Endothelial cell (in vitro differentiated cells): ENCODE measurements at regions not wholly inside any gene's neighbourhood (a gene's known extent, or its start where the extent isn't known, plus 50 kb on each side); places are given as distances from the start of the nearest gene placed in this dataset.

ENCODE experiments used
- DNase-seq: peaks from one replicate; pipeline ENCODE4 v3.0.0; 2021; ENCODE audit warnings: low spot score
- H3K27ac Mint-ChIP-seq: one replicate; pipeline ENCODE4 v1.8.0; 2021; ENCODE audit warnings: mixed read lengths, inconsistent platforms; ENCODE audit not compliant: unreplicated experiment
- H3K27me3 Mint-ChIP-seq: one replicate; pipeline ENCODE4 v1.8.0; 2021; ENCODE audit warnings: mild to moderate bottlenecking, moderate library complexity, mixed read lengths, inconsistent platforms; ENCODE audit not compliant: unreplicated experiment
- H3K36me3 Mint-ChIP-seq: one replicate; pipeline ENCODE4 v1.8.0; 2021; ENCODE audit warnings: mild to moderate bottlenecking, low read depth, mixed read lengths, inconsistent platforms; ENCODE audit not compliant: unreplicated experiment
- H3K4me1 Mint-ChIP-seq: one replicate; pipeline ENCODE4 v1.8.0; 2021; ENCODE audit warnings: mild to moderate bottlenecking, mixed read lengths, inconsistent platforms; ENCODE audit not compliant: unreplicated experiment
- H3K4me3 Mint-ChIP-seq: one replicate; pipeline ENCODE4 v1.8.0; 2021; ENCODE audit warnings: mild to moderate bottlenecking, mixed read lengths, inconsistent platforms; ENCODE audit not compliant: unreplicated experiment
- H3K9me3 Mint-ChIP-seq: one replicate; pipeline ENCODE4 v1.8.0; 2021; ENCODE audit warnings: mixed read lengths, inconsistent platforms; ENCODE audit not compliant: unreplicated experiment
- CTCF ChIP-seq: fragments of 200-600 bp; sonication (generic); IDR thresholded peaks from one replicate; pipeline ENCODE4 v1.5.0; 2021; ENCODE audit warnings: antibody characterized with exemption; ENCODE audit not compliant: unreplicated experiment

DNA sequence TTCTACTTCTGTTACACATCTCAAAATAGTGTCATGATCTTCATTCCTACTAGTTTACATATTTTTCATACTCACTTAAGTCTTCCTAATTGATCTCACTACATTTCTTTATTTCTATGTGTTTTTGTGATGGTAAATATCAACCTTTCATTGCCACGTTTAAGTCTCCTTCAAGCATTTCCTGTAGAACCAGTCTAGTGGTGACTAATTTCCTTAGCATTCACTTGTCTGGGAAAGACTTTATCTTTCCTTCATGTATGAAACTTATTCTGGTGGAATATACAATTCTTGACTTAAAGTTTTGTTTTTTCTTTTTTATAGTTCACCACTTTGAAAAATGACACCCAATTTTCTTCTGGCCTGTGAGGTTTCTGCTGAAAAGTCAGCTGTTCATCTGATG is 181.4 kb upstream of the NEIL3 start:
- Mint-ChIP-seq H3K4me3 (no peak overlapping the region), H3K36me3 (no peaks in the 10 kb centered on the region), H3K9me3 (no peaks in the 10 kb centered on the region), H3K4me1 (no peaks in the 10 kb centered on the region), H3K27me3 (no peaks in the 10 kb centered on the region), H3K27ac (no peak overlapping the region)
- no peak for DNase-seq
- no peak for TF ChIP-seq CTCF

DNA sequence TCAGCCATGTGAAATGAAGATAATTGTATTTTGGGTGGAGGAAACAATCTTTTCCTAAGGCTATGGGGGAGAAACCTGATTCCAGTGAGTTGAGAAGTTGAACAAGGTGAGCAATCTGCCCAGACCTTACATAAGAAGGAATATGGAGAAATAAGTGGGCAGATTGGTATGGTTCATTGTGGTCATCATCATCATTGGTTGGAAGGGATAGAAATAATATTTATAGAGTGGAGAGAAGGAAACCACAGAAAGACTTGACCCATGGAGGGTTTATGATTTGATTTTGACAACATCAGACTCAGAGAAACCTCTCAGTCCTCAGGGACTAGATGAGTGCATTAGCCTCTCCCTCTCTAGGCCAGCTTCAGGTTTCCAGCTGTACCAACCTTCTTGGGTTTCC is 177.9 kb upstream of the NEIL3 start:
- peaks cover 1% of the 10 kb centered on the region for H3K27me3 Mint-ChIP-seq
- no peak for TF ChIP-seq CTCF
- H3K4me1 Mint-ChIP-seq: no peaks in the 10 kb centered on the region
- H3K27ac Mint-ChIP-seq: no peak overlapping the region
- DNase-seq: no peak
- H3K36me3 Mint-ChIP-seq: no peaks in the 10 kb centered on the region
- H3K9me3 Mint-ChIP-seq: no peaks in the 10 kb centered on the region
- H3K4me3 Mint-ChIP-seq: no peak overlapping the region

GRCh38 chr4:177147668-177148067 is 162.0 kb upstream of the NEIL3 start:
- Mint-ChIP-seq H3K4me3 (no peak overlapping the region), H3K9me3 (no peaks in the 10 kb centered on the region), H3K27me3 (no peaks in the 10 kb centered on the region), H3K4me1 (no peaks in the 10 kb centered on the region), H3K27ac (no peak overlapping the region), H3K36me3 (no peaks in the 10 kb centered on the region)
- no peak for TF ChIP-seq CTCF
- no peak for DNase-seq

DNA sequence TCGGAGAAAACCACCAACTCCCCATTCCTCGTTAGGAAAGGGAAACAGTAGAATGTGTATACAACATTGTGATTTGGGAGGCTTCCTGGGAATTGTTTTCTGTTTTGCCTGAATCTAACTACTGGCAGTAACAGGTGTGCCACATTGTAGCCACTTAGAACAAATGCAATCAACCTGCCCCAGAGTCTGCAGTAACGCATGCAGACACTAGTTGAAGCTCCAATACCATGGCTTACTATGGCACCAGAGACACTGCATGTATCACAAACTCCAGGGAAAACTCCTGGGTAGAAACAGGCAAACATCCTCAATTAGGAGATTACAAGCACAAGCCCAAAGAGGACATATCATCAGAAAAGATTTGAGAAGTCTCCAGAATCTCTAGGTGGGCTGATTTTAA is 154.2 kb upstream of the NEIL3 start:
- Mint-ChIP-seq H3K27me3 (peaks cover 1% of the 10 kb centered on the region), H3K4me3 (no peak overlapping the region), H3K36me3 (no peaks in the 10 kb centered on the region), H3K27ac (no peak overlapping the region), H3K4me1 (peaks cover 3% of the 10 kb centered on the region), H3K9me3 (no peaks in the 10 kb centered on the region)
- no peak for DNase-seq
- no peak for TF ChIP-seq CTCF

DNA sequence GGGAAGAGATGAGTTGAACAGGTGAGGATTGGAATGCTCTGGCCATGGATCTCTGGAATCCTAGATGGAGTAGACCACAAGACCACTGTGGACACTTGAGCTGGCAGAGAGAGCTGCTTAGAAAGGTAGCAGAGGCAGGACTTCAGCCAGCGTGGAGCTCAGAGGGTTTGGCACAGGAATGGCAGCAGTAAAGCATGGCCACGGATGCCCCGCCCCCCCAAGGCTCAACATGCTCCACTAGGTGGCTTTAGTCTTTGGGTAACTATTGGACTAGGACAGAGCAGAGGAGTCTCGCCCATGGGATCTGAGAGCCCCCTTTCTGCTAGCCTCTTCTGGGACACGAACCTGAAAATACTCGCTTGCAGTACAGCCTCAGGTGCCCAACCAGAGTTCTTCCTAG is 150.1 kb upstream of the NEIL3 start:
- no peaks in the 10 kb centered on the region for H3K9me3 Mint-ChIP-seq
- H3K27ac Mint-ChIP-seq: no peak overlapping the region
- H3K36me3 Mint-ChIP-seq: no peaks in the 10 kb centered on the region
- H3K27me3 Mint-ChIP-seq: peaks cover 2% of the 10 kb centered on the region
- H3K4me3 Mint-ChIP-seq: no peak overlapping the region
- no peak for TF ChIP-seq CTCF
- H3K4me1 Mint-ChIP-seq: peaks cover 3% of the 10 kb centered on the region
- DNase-seq: no peak
